H1 (cell line): ENCODE measurements at regions not wholly inside any gene's neighbourhood (a gene's known extent, or its start where the extent isn't known, plus 50 kb on each side); places are given as distances from the start of the nearest gene placed in this dataset.
"Not testable (repeated sequence)": the region's sequence is repeated elsewhere in the genome, so short reads cannot be mapped to it uniquely, and the experiment has no call there.

ENCODE experiments used
- CTCF ChIA-PET: fragments of 300-600 bp; sonication (Branson Sonifier 250); formaldehyde crosslinking; loops from one replicate; lab custom pipeline; 2021; ENCODE audit not compliant: partially characterized antibody; lab: Charles Lee
- POLR2A ChIA-PET: fragments of 300-600 bp; sonication (Branson Sonifier 250); formaldehyde crosslinking; loops from one replicate; lab custom pipeline; 2021; ENCODE audit warnings: inconsistent platforms; ENCODE audit not compliant: partially characterized antibody; lab: Charles Lee
- DNase-seq, 2 experiments: peaks; one replicate each; pipeline versions ENCODE4 v3.0.0 to v3.0.0-alpha.2; 2010 to 2022; ENCODE audit warnings: low spot score in 2 of 2, low read depth in 1 of 2, mixed read lengths in 1 of 2
- FAIRE-seq: peaks from 2 replicates; lab custom pipeline; 2011; peaks lifted over from hg19 to GRCh38; lab: Jason Lieb, UNC
- H2AFZ ChIP-seq: 2 replicates; pipeline ENCODE4 v1.8.1; 2012; ENCODE audit warnings: low read length, inconsistent platforms
- H2AK5ac ChIP-seq: 2 replicates; pipeline ENCODE4 v1.6.1; 2013; ENCODE audit warnings: low read depth, low read length
- H2BK120ac ChIP-seq: replicated peaks from 2 replicates; pipeline ENCODE3; 2013; ENCODE audit warnings: low read depth, low read length, inconsistent platforms
- H2BK12ac ChIP-seq: 2 replicates; pipeline ENCODE4 v1.6.1; 2013; ENCODE audit warnings: low read depth, low read length
- H2BK15ac ChIP-seq: 2 replicates; pipeline ENCODE4 v1.6.1; 2013; ENCODE audit warnings: low read length
- H2BK20ac ChIP-seq: 2 replicates; pipeline ENCODE4 v1.6.1; 2013; ENCODE audit warnings: low read length
- H2BK5ac ChIP-seq: 2 replicates; pipeline ENCODE4 v1.6.1; 2013; ENCODE audit warnings: low read depth, low read length
- H3K14ac ChIP-seq: 2 replicates; pipeline ENCODE4 v1.6.1; 2013; ENCODE audit warnings: inconsistent platforms; ENCODE audit not compliant: insufficient read length
- H3K18ac ChIP-seq: 2 replicates; pipeline ENCODE4 v1.6.1; 2013; ENCODE audit warnings: low read length; ENCODE audit errors: extremely low read depth
- H3K23ac ChIP-seq: 2 replicates; pipeline ENCODE4 v1.6.1; 2013; ENCODE audit warnings: inconsistent platforms; ENCODE audit not compliant: insufficient read length
- H3K23me2 ChIP-seq: 2 replicates; pipeline ENCODE4 v1.6.1; 2013; ENCODE audit warnings: low read depth, low read length
- H3K27ac ChIP-seq: 2 replicates; pipeline ENCODE4 v1.6.1; 2011; ENCODE audit warnings: low read depth, low read length, inconsistent platforms
- H3K27me3 ChIP-seq, 4 experiments: replicated peaks in 1 of 4; 1 replicate in 1 of 4; 2 replicates in 3 of 4; pipeline versions ENCODE4 v1.6.1 to v1.8.1; 2011 to 2013; ENCODE audit warnings: low read length in 3 of 4, mild to moderate bottlenecking in 3 of 4, inconsistent platforms in 2 of 4, mixed read lengths in 2 of 4, moderate library complexity in 1 of 4; ENCODE audit not compliant: control insufficient read depth in 3 of 4, insufficient read depth in 3 of 4; ENCODE audit errors: extremely low read depth in 1 of 4
- H3K36me3 ChIP-seq, 4 experiments: 2 replicates each; pipeline versions ENCODE4 v1.6.1 to v1.8.1; 2011 to 2013; ENCODE audit warnings: mild to moderate bottlenecking in 4 of 4, low read length in 3 of 4, moderate library complexity in 2 of 4, control low read depth in 1 of 4, inconsistent platforms in 1 of 4; ENCODE audit not compliant: insufficient read depth in 4 of 4, control insufficient read depth in 2 of 4
- H3K4ac ChIP-seq: replicated peaks from 2 replicates; pipeline ENCODE3; 2013; ENCODE audit warnings: low read length, low read depth, mixed read lengths, inconsistent platforms; ENCODE audit not compliant: insufficient read length
- H3K4me1 ChIP-seq, 4 experiments: replicated peaks in 1 of 4; 1 replicate in 1 of 4; 2 replicates in 3 of 4; pipeline versions ENCODE4 v1.6.1 to v1.8.1; 2011 to 2013; ENCODE audit warnings: low read length in 3 of 4, inconsistent platforms in 2 of 4, mixed read lengths in 1 of 4; ENCODE audit not compliant: insufficient read depth in 4 of 4, control insufficient read depth in 3 of 4
- H3K4me2 ChIP-seq, 2 experiments: 2 replicates each; pipeline versions ENCODE4 v1.6.1 to v1.8.1; 2011 to 2013; ENCODE audit warnings: low read depth in 2 of 2, low read length in 2 of 2, control low read depth in 1 of 2, inconsistent platforms in 1 of 2, mild to moderate bottlenecking in 1 of 2; ENCODE audit not compliant: insufficient read depth in 1 of 2
- H3K4me3 ChIP-seq, 4 experiments: fragments of 200-600, 300-600 bp in 1 of 4; sonication (generic), shearing (Covaris generic), sonication (Bioruptor Twin) in 1 of 4; 2 replicates each; pipeline versions ENCODE4 v1.5.1 to v1.8.1; 2011 to 2016; ENCODE audit warnings: low read length in 4 of 4, low read depth in 3 of 4, control low read depth in 2 of 4, inconsistent platforms in 2 of 4, mild to moderate bottlenecking in 2 of 4, mixed read lengths in 1 of 4, moderate library complexity in 1 of 4; ENCODE audit not compliant: insufficient read depth in 2 of 4; ENCODE audit errors: extremely low read depth in 1 of 4
- H3K56ac ChIP-seq: replicated peaks from 2 replicates; pipeline ENCODE3; 2013; ENCODE audit warnings: low read depth, mild to moderate bottlenecking, mixed read lengths, low read length, inconsistent platforms; ENCODE audit not compliant: insufficient read length
- H3K79me1 ChIP-seq: 2 replicates; pipeline ENCODE4 v1.6.1; 2013; ENCODE audit warnings: low read depth, low read length, control low read depth
- H3K79me2 ChIP-seq, 2 experiments: 2 replicates each; pipeline versions ENCODE4 v1.6.1 to v1.8.1; 2012 to 2013; ENCODE audit warnings: low read length in 2 of 2, mild to moderate bottlenecking in 2 of 2, inconsistent platforms in 1 of 2; ENCODE audit not compliant: insufficient read depth in 2 of 2, control insufficient read depth in 1 of 2
- H3K9ac ChIP-seq, 4 experiments: replicated peaks in 1 of 4; 1 replicate in 1 of 4; 2 replicates in 3 of 4; pipeline versions ENCODE4 v1.6.1 to v1.8.1; 2011 to 2013; ENCODE audit warnings: low read depth in 3 of 4, low read length in 3 of 4, control low read depth in 2 of 4, mild to moderate bottlenecking in 2 of 4, moderate library complexity in 2 of 4, inconsistent platforms in 1 of 4; ENCODE audit errors: extremely low read depth in 1 of 4
- H3K9me3 ChIP-seq, 2 experiments: 2 replicates each; pipeline versions ENCODE4 v1.6.1 to v1.8.1; 2012 to 2013; ENCODE audit warnings: mild to moderate bottlenecking in 2 of 2, moderate library complexity in 2 of 2, control low read depth in 1 of 2, inconsistent platforms in 1 of 2, low read depth in 1 of 2, low read length in 1 of 2, mixed read lengths in 1 of 2; ENCODE audit not compliant: insufficient read depth in 2 of 2
- H4K20me1 ChIP-seq, 2 experiments: replicated peaks in 1 of 2; 2 replicates each; pipeline versions ENCODE3 to v1.8.1; 2011 to 2013; ENCODE audit warnings: inconsistent platforms in 2 of 2, low read length in 2 of 2, mild to moderate bottlenecking in 1 of 2; ENCODE audit not compliant: insufficient read depth in 2 of 2, control insufficient read depth in 1 of 2
- H4K5ac ChIP-seq: 2 replicates; pipeline ENCODE4 v1.6.1; 2013; ENCODE audit warnings: low read length, low read depth, mixed read lengths, inconsistent platforms; ENCODE audit not compliant: insufficient read length
- H4K8ac ChIP-seq: 2 replicates; pipeline ENCODE4 v1.8.0; 2013; ENCODE audit warnings: mild to moderate bottlenecking, moderate library complexity, low read length, inconsistent platforms; ENCODE audit not compliant: insufficient read depth; ENCODE audit errors: extremely low read depth
- H4K91ac ChIP-seq: replicated peaks from 2 replicates; pipeline ENCODE3; 2013; ENCODE audit warnings: low read length, mixed read lengths, inconsistent platforms; ENCODE audit not compliant: insufficient read length
- KDM5A ChIP-seq: fragments of 200-600 bp; IDR thresholded peaks from 2 replicates; pipeline ENCODE4 v1.7.1; 2012; ENCODE audit warnings: mild to moderate bottlenecking, low read length, inconsistent platforms, mixed read lengths
- NRF1 ChIP-seq: IDR thresholded peaks from 2 replicates; pipeline ENCODE4 v1.6.1; 2011; ENCODE audit warnings: mild to moderate bottlenecking, low read depth, low read length, improper control_type of control experiment
- SP1 ChIP-seq: IDR thresholded peaks from 2 replicates; pipeline ENCODE4 v1.6.1; 2011; ENCODE audit warnings: low read depth, low read length
- TCF12 ChIP-seq: IDR thresholded peaks from 2 replicates; pipeline ENCODE4 v1.6.1; 2011; ENCODE audit warnings: low read depth, mild to moderate bottlenecking, low read length
- WGBS, 2 experiments: shearing (Covaris generic) in 1 of 2; methylation state at CpG; one replicate each; pipeline versions ENCODE4 v1.1.6 to v1.1.7; 2013 to 2015; ENCODE audit warnings: low lambda C conversion rate in 2 of 2, mixed read lengths in 2 of 2, inconsistent platforms in 1 of 2, low coverage in 1 of 2, missing lambda C conversion rate in 1 of 2; ENCODE audit not compliant: insufficient replicate concordance in 2 of 2, insufficient coverage in 1 of 2, insufficient read length in 1 of 2; ENCODE audit errors: extremely low coverage in 1 of 2, missing lambda C conversion rate in 1 of 2; 5-methylcytosine and 5-hydroxymethylcytosine counted together

- no peak for TF ChIP-seq TCF12
- no peak for TF ChIP-seq NRF1
- TF ChIP-seq SP1, result no peak
- TF ChIP-seq KDM5A, result no peak
Measured at GRCh38 chr11:105357146-105357545, 217.6 kb upstream of the CARD18 start (continued).

GRCh38 chr11:105349867-105350266 is 210.3 kb upstream of the CARD18 start:
- H3K27me3 ChIP-seq, H3K36me3 ChIP-seq, POLR2A ChIA-PET, H3K56ac ChIP-seq, H3K9ac ChIP-seq, H3K4me1 ChIP-seq, H2BK20ac ChIP-seq, FAIRE-seq, H4K20me1 ChIP-seq, H2BK5ac ChIP-seq, H2BK12ac ChIP-seq, H3K4ac ChIP-seq, H3K23me2 ChIP-seq, H4K8ac ChIP-seq, H2AK5ac ChIP-seq, H4K5ac ChIP-seq, H4K91ac ChIP-seq, CTCF ChIA-PET, H3K79me2 ChIP-seq, H2AFZ ChIP-seq, H3K9me3 ChIP-seq, H3K27ac ChIP-seq, H2BK120ac ChIP-seq, H3K79me1 ChIP-seq, H3K18ac ChIP-seq, DNase-seq, H2BK15ac ChIP-seq, H3K14ac ChIP-seq, H3K4me2 ChIP-seq, H3K4me3 ChIP-seq, H3K23ac ChIP-seq: not testable (repeated sequence)
- WGBS, 2 experiments, result 89% methylated on average over 2 of the region's 3 CpGs; no CpG with 5 or more reads in 1 of the 2 experiments
